HG03025 (cell line): ENCODE measurements at regions not wholly inside any gene's neighbourhood (a gene's known extent, or its start where the extent isn't known, plus 50 kb on each side); places are given as distances from the start of the nearest gene placed in this dataset.
"Not testable (repeated sequence)": the region's sequence is repeated elsewhere in the genome, so short reads cannot be mapped to it uniquely, and the experiment has no call there.

ENCODE experiments used
- ATAC-seq: cut with Tn5 transposase; IDR thresholded peaks from one replicate; pipeline ENCODE4 v1.9.1; 2021; ENCODE audit warnings: mild to moderate bottlenecking, moderate library complexity; ENCODE audit not compliant: unreplicated experiment, low FRiP score

GRCh38 chr2:8335801-8336200 is 346.1 kb upstream of the ID2 start:
- no peak for ATAC-seq

- ATAC-seq: no peak
Measured at GRCh38 chr2:8337321-8337720, 344.5 kb upstream of the ID2 start.

GRCh38 chr2:8342407-8342806 is 339.4 kb upstream of the ID2 start:
- ATAC-seq: no peak

- ATAC-seq: no peak
Measured at GRCh38 chr2:8343031-8343430, 338.8 kb upstream of the ID2 start.

- ATAC-seq: no peak
Measured at GRCh38 chr2:8344144-8345097, 337.4 kb upstream of the ID2 start.

GRCh38 chr2:8345200-8345599 is 336.7 kb upstream of the ID2 start:
- ATAC-seq: no peak

- ATAC-seq: no peak
Measured at GRCh38 chr2:8346208-8346607, 335.6 kb upstream of the ID2 start.

GRCh38 chr2:8346706-8347430 is 335.0 kb upstream of the ID2 start:
- no peak for ATAC-seq

- not testable (repeated sequence) for ATAC-seq
Measured at GRCh38 chr2:8348911-8349310, 332.9 kb upstream of the ID2 start.

GRCh38 chr2:8352296-8352695 is 329.6 kb upstream of the ID2 start:
- no peak for ATAC-seq

GRCh38 chr2:8352989-8353388 is 328.9 kb upstream of the ID2 start:
- no peak for ATAC-seq

- ATAC-seq: no peak
Measured at GRCh38 chr2:8355102-8355859, 326.6 kb upstream of the ID2 start.

GRCh38 chr2:8357738-8358518 is 323.9 kb upstream of the ID2 start:
- ATAC-seq: no peak

- ATAC-seq: no peak
Measured at GRCh38 chr2:8361930-8362329, 319.9 kb upstream of the ID2 start.

GRCh38 chr2:8363161-8363560 is 318.7 kb upstream of the ID2 start:
- ATAC-seq: no peak

- no peak for ATAC-seq
Measured at GRCh38 chr2:8364668-8365067, 317.2 kb upstream of the ID2 start.

GRCh38 chr2:8365331-8365910 is 316.4 kb upstream of the ID2 start:
- no peak for ATAC-seq

- ATAC-seq: no peak
Measured at GRCh38 chr2:8367833-8368232, 314.0 kb upstream of the ID2 start.

GRCh38 chr2:8368463-8368862 is 313.4 kb upstream of the ID2 start:
- no peak for ATAC-seq

- ATAC-seq: no peak
Measured at GRCh38 chr2:8369522-8369921, 312.3 kb upstream of the ID2 start.
